Loucy (cell line): ENCODE measurements at regions not wholly inside any gene's neighbourhood (a gene's known extent, or its start where the extent isn't known, plus 50 kb on each side); places are given as distances from the start of the nearest gene placed in this dataset.

ENCODE experiments used
- H2AFZ ChIP-seq: fragments of 200-600 bp; sonication (generic); 2 replicates; pipeline ENCODE4 v1.6.0; 2016; ENCODE audit warnings: antibody characterized with exemption, mild to moderate bottlenecking, low read length, moderate library complexity
- H3F3A ChIP-seq: fragments of 200-600 bp; 2 replicates; pipeline ENCODE4 v1.6.0; 2016; ENCODE audit warnings: antibody characterized with exemption, low read depth, mild to moderate bottlenecking
- H3K27me3 ChIP-seq: fragments of 200-600 bp; sonication (generic); 2 replicates; pipeline ENCODE4 v1.6.1; 2014; ENCODE audit warnings: low read length, mild to moderate bottlenecking; ENCODE audit not compliant: insufficient read depth, poor library complexity, severe bottlenecking
- H3K36me3 ChIP-seq: fragments of 200-600 bp; sonication (generic); 2 replicates; pipeline ENCODE4 v1.6.1; 2016; ENCODE audit warnings: low read length; ENCODE audit not compliant: insufficient read depth
- H3K4me1 ChIP-seq: fragments of 200-600 bp; sonication (generic); 2 replicates; pipeline ENCODE4 v1.5.1; 2014; ENCODE audit warnings: low read length, mild to moderate bottlenecking; ENCODE audit not compliant: insufficient read depth, poor library complexity, severe bottlenecking
- H3K4me2 ChIP-seq: fragments of 200-600 bp; sonication (generic); 2 replicates; pipeline ENCODE4 v1.6.0; 2014; ENCODE audit warnings: antibody characterized with exemption, low read length, low read depth, mild to moderate bottlenecking; ENCODE audit not compliant: poor library complexity, severe bottlenecking
- H3K4me3 ChIP-seq: fragments of 200-600 bp; sonication (generic); 2 replicates; pipeline ENCODE4 v1.5.1; 2014; ENCODE audit warnings: low read length, mild to moderate bottlenecking, mixed read lengths; ENCODE audit not compliant: poor library complexity, severe bottlenecking
- H3K79me2 ChIP-seq: fragments of 200-600 bp; sonication (generic); 2 replicates; pipeline ENCODE4 v1.6.1; 2014; ENCODE audit warnings: low read length; ENCODE audit not compliant: insufficient read depth
- H3K9ac ChIP-seq: fragments of 200-600 bp; sonication (generic); 2 replicates; pipeline ENCODE4 v1.6.0; 2014; ENCODE audit warnings: mild to moderate bottlenecking, low read depth, low read length, moderate library complexity; ENCODE audit not compliant: poor library complexity, severe bottlenecking
- H3K9me2 ChIP-seq: fragments of 200-600 bp; sonication (generic); replicated peaks from 2 replicates; pipeline ENCODE4 v1.6.1; 2016; ENCODE audit warnings: low read depth, low read length, mixed read lengths
- H3K9me3 ChIP-seq: fragments of 200-600 bp; sonication (generic); 2 replicates; pipeline ENCODE4 v1.6.1; 2014; ENCODE audit warnings: mild to moderate bottlenecking, antibody characterized with exemption, low read length, low read depth; ENCODE audit not compliant: insufficient read depth
- H4K20me1 ChIP-seq: fragments of 200-600 bp; sonication (generic); 2 replicates; pipeline ENCODE4 v1.6.0; 2014; ENCODE audit warnings: antibody characterized with exemption, low read length, mild to moderate bottlenecking; ENCODE audit not compliant: insufficient read depth, poor library complexity, severe bottlenecking
- EZH2phosphoT487 ChIP-seq: fragments of 200-600 bp; IDR thresholded peaks from 2 replicates; pipeline ENCODE4 v1.6.1; 2018; ENCODE audit warnings: antibody characterized with exemption, mild to moderate bottlenecking, moderate library complexity, borderline replicate concordance
- TF ChIP-seq, protein P1 (sequence below): fragments of 200-600 bp; sonication (generic); conservative IDR thresholded peaks from 2 replicates; pipeline ENCODE4 v1.5.1; 2014; ENCODE audit warnings: mild to moderate bottlenecking, antibody characterized with exemption, low read length

DNA sequence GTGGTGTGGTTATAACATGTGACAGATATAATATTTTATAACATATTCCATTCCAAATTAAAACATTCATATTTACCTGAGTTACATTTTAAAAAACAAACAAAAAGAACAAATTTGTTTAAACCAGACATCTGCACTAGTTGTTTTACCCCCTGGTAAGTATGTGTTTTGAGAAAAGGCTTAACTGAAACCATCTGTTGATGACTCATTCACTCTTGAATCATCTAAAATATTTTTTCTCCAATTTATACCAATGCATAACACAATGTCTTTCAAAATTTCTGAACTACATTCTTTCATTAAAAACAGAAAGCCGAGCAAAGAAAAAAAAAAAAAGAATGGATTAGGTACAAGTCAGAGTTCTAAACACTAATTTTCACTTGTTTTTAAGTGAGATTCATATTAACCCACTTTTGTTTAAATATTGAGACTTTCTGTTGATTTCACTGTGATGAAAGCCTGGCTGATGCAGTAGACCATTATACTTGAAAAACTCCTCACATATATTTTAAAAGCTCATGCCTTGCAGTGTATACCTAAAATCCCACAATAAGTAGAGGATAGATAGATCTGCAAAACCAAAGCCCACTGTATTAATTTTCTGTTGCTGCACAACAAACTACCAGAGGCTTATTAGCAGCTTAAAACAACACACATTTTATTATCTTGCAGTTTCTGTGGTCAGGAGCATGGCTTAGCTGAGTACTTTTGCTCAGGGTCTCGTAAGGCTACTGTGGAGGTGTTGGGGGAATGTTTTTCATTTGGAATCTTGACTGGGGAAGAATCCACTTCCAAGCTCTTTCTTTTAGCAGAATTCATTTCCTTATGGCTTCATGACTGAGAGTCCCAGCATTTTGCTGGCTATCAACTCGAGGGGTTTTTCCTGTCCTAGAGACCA lies 221.5 kb downstream of the PCDH18 start:
- Histone ChIP-seq H3K27me3 (no peaks in the 10 kb centered on the region), H3K79me2 (no peaks in the 10 kb centered on the region), H4K20me1 (no peaks in the 10 kb centered on the region), H3K9me2 (no peaks in the 10 kb centered on the region), H3K36me3 (no peaks in the 10 kb centered on the region), H3K4me2 (no peak overlapping the region), H3K9ac (no peak overlapping the region), H3K9me3 (no peaks in the 10 kb centered on the region), H2AFZ (no peak overlapping the region), H3K4me1 (no peaks in the 10 kb centered on the region), H3K4me3 (no peak overlapping the region), H3F3A (no peaks in the 10 kb centered on the region)
- no peak for TF ChIP-seq EZH2phosphoT487
- TF ChIP-seq, protein P1, sequence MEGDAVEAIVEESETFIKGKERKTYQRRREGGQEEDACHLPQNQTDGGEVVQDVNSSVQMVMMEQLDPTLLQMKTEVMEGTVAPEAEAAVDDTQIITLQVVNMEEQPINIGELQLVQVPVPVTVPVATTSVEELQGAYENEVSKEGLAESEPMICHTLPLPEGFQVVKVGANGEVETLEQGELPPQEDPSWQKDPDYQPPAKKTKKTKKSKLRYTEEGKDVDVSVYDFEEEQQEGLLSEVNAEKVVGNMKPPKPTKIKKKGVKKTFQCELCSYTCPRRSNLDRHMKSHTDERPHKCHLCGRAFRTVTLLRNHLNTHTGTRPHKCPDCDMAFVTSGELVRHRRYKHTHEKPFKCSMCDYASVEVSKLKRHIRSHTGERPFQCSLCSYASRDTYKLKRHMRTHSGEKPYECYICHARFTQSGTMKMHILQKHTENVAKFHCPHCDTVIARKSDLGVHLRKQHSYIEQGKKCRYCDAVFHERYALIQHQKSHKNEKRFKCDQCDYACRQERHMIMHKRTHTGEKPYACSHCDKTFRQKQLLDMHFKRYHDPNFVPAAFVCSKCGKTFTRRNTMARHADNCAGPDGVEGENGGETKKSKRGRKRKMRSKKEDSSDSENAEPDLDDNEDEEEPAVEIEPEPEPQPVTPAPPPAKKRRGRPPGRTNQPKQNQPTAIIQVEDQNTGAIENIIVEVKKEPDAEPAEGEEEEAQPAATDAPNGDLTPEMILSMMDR = no peak

DNA sequence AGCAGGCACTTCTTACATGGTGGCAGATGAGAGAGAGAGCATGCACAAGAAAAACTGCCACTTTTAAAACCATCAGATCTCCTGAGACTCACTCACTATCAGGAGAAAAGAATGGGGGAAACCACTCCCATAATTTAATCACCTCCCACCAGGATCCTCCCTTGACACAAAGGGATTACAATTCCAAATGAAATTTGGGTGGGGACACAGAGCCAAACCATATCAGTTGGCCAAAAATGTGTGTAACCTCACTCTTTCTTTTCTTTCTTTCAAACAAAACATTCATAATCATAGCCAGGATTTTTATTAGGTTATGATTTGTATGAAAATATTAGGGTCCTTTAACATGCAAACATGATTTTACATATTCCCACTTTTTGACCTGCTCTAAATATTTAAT lies 222.1 kb downstream of the PCDH18 start:
- no peaks in the 10 kb centered on the region for H3K9me3 ChIP-seq
- H3K9ac ChIP-seq = no peak overlapping the region
- H3K4me1 ChIP-seq = no peaks in the 10 kb centered on the region
- no peak overlapping the region for H3K4me2 ChIP-seq
- no peak overlapping the region for H2AFZ ChIP-seq
- TF ChIP-seq EZH2phosphoT487 = no peak
- TF ChIP-seq, protein P1 = no peak
- H4K20me1 ChIP-seq = no peaks in the 10 kb centered on the region
- no peaks in the 10 kb centered on the region for H3K79me2 ChIP-seq
- no peaks in the 10 kb centered on the region for H3K9me2 ChIP-seq
- H3K4me3 ChIP-seq = no peak overlapping the region
- H3K36me3 ChIP-seq = no peaks in the 10 kb centered on the region
- H3F3A ChIP-seq = no peaks in the 10 kb centered on the region
- no peaks in the 10 kb centered on the region for H3K27me3 ChIP-seq

DNA sequence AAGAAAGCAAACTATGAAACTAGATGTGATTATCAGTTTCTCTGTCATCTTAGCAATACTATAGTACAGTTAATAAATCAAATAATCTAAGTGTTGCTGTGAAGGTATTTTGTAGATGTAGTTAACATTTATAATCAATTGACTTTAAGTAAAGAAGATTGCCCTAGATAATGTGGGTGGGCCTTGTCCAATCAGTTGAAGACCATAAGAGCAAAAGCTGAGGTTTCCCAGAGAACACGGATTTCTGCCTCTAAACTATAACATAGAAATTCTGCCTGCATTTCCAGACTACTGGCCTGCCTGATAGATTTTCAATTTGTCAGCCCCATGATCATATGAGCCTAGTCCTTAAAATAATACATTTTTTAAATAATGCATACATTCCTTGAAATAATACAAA lies 222.9 kb downstream of the PCDH18 start:
- Histone ChIP-seq H3K4me1 (no peaks in the 10 kb centered on the region), H4K20me1 (no peaks in the 10 kb centered on the region), H3K36me3 (no peaks in the 10 kb centered on the region), H3K4me2 (no peak overlapping the region), H3K9ac (no peak overlapping the region), H3K79me2 (no peaks in the 10 kb centered on the region), H3K4me3 (no peak overlapping the region), H3K9me2 (no peaks in the 10 kb centered on the region), H3K27me3 (no peaks in the 10 kb centered on the region), H3K9me3 (no peaks in the 10 kb centered on the region), H2AFZ (no peak overlapping the region), H3F3A (no peaks in the 10 kb centered on the region)
- TF ChIP-seq, protein P1 = no peak
- no peak for TF ChIP-seq EZH2phosphoT487
